ENCODE measurements at regions not wholly inside any gene's neighbourhood (a gene's known extent, or its start where the extent isn't known, plus 50 kb on each side); places are given as distances from the start of the nearest gene placed in this dataset.
A peak's percentile ranks its signal among the peaks of the same experiment; 100 is the strongest.

- DNase-seq (ENCODE audit: low read depth) = no peak
These were observed 177.2 kb upstream of the TUT7 start for GRCh38 chr9:86531273-86531970.

GRCh38 chr9:86529496-86530275, 175.5 kb upstream of the TUT7 start:
- no peak for DNase-seq (ENCODE audit: low read depth)

- DNase-seq (ENCODE audit: low read depth) = no peak
These were observed 171.8 kb upstream of the TUT7 start for GRCh38 chr9:86526021-86526420.

- no peak for DNase-seq (ENCODE audit: low read depth)
These were observed 171.0 kb upstream of the TUT7 start for GRCh38 chr9:86525182-86525581.

- DNase-seq (ENCODE audit: low read depth) = no peak
These were observed 167.8 kb upstream of the TUT7 start for GRCh38 chr9:86521977-86522376.

GRCh38 chr9:86521322-86521721, 167.1 kb upstream of the TUT7 start:
- DNase-seq (ENCODE audit: low read depth) = no peak

- DNase-seq (ENCODE audit: low read depth) = no peak
These were observed 164.9 kb upstream of the TUT7 start for GRCh38 chr9:86519066-86519615.

- no peak for DNase-seq (ENCODE audit: low read depth)
These were observed 163.3 kb upstream of the TUT7 start for GRCh38 chr9:86517475-86517874.

GRCh38 chr9:86516564-86516963, 162.4 kb upstream of the TUT7 start:
- no peak for DNase-seq (ENCODE audit: low read depth)

GRCh38 chr9:86515221-86515620, 161.0 kb upstream of the TUT7 start:
- no peak for DNase-seq (ENCODE audit: low read depth)

GRCh38 chr9:86513429-86513828, 159.2 kb upstream of the TUT7 start:
- no peak for DNase-seq (ENCODE audit: low read depth)

- DNase-seq (ENCODE audit: low read depth) = no peak
These were observed 158.7 kb upstream of the TUT7 start for GRCh38 chr9:86512929-86513328.

- no peak for DNase-seq (ENCODE audit: low read depth)
These were observed 157.6 kb upstream of the TUT7 start for GRCh38 chr9:86511614-86512360.

GRCh38 chr9:86508208-86508903, 154.1 kb upstream of the TUT7 start:
- no peak for DNase-seq (ENCODE audit: low read depth)

- DNase-seq (ENCODE audit: low read depth) = no peak
These were observed 153.0 kb upstream of the TUT7 start for GRCh38 chr9:86507212-86507630.

- no peak for DNase-seq (ENCODE audit: low read depth)
These were observed 149.7 kb upstream of the TUT7 start for GRCh38 chr9:86503942-86504341.

GRCh38 chr9:86503314-86503713, 149.1 kb upstream of the TUT7 start:
- no peak for DNase-seq (ENCODE audit: low read depth)

- peak; percentile 87 for DNase-seq (ENCODE audit: low read depth)
These were observed 146.6 kb upstream of the TUT7 start for GRCh38 chr9:86500667-86501435.

GRCh38 chr9:86500031-86500430, 145.8 kb upstream of the TUT7 start:
- no peak for DNase-seq (ENCODE audit: low read depth)

- peak; percentile 66 for DNase-seq (ENCODE audit: low read depth)
These were observed 140.5 kb upstream of the TUT7 start for GRCh38 chr9:86494644-86495111.
